HCT116 (cell line): ENCODE measurements at regions not wholly inside any gene's neighbourhood (a gene's known extent, or its start where the extent isn't known, plus 50 kb on each side); places are given as distances from the start of the nearest gene placed in this dataset.

ENCODE experiments used
- ATAC-seq: fragments of 200-7000 bp; cut with Tn5 transposase; 2 replicates; pipeline ENCODE4 v1.9.1; 2020; ENCODE audit warnings: mild to moderate bottlenecking, moderate library complexity
- BruUV-seq: library from RNA; stranded (reverse); fragments of 400-500 nt; replicated peaks from 2 replicates; lab custom pipeline; 2021; lab: Mats Ljungman, UMichigan
- CTCF ChIA-PET: fragments of 300-600 bp; sonication (Branson Sonifier 250); formaldehyde crosslinking; loops from one replicate; lab custom pipeline; 2021; ENCODE audit warnings: antibody characterized with exemption; lab: Charles Lee
- POLR2A ChIA-PET: fragments of 300-600, 350-600 bp; sonication (Branson Sonifier 250); formaldehyde crosslinking; loops from one replicate; lab custom pipeline; 2021; ENCODE audit warnings: antibody characterized with exemption; lab: Charles Lee
- RAD21 ChIA-PET, 2 experiments: fragments of 300-600 bp; sonication (Branson Sonifier 250); formaldehyde crosslinking; loops; one replicate each; lab custom pipeline; 2023; ENCODE audit warnings: low total read pairs in 2 of 2; ENCODE audit not compliant: uncharacterized antibody in 2 of 2, unreplicated experiment in 2 of 2, low non-redundant PET in 1 of 2; lab: Charles Lee
- DNase-seq: peaks from one replicate; pipeline ENCODE4 v3.0.0-alpha.2; 2010; ENCODE audit warnings: low read depth, low spot score
- H2AFZ ChIP-seq: fragments of 200-600 bp; shearing (Covaris generic), sonication (generic); 2 replicates; pipeline ENCODE4 v1.6.1; 2017; ENCODE audit warnings: low read depth, mixed run types, mixed read lengths, antibody characterized with exemption, low read length; ENCODE audit not compliant: poor library complexity, severe bottlenecking
- H3K27ac ChIP-seq: 2 replicates; pipeline ENCODE4 v1.5.1; 2012; ENCODE audit warnings: low read depth, low read length
- H3K27me3 ChIP-seq: fragments of 200-600 bp; sonication (generic); 2 replicates; pipeline ENCODE4 v1.6.1; 2016; ENCODE audit warnings: mixed run types, low read length, mixed read lengths; ENCODE audit not compliant: insufficient read depth
- H3K36me3 ChIP-seq, 2 experiments: fragments of 200-500 bp in 1 of 2; fragments of 200-600 bp in 1 of 2; sonication (Bioruptor generic) in 1 of 2; sonication (generic) in 1 of 2; 2 replicates each; pipeline versions ENCODE4 v1.5.1 to v1.6.1; 2014 to 2016; ENCODE audit warnings: low read length in 2 of 2, inconsistent platforms in 1 of 2, mixed read lengths in 1 of 2, mixed run types in 1 of 2; ENCODE audit not compliant: insufficient read depth in 2 of 2, control insufficient read depth in 1 of 2
- H3K4me1 ChIP-seq, 2 experiments: fragments of 200-600 bp in 1 of 2; sonication (generic) in 1 of 2; 2 replicates each; pipeline versions ENCODE4 v1.5.1 to v1.6.1; 2012 to 2017; ENCODE audit warnings: low read length in 2 of 2, inconsistent platforms in 1 of 2, mild to moderate bottlenecking in 1 of 2, mixed read lengths in 1 of 2, mixed run types in 1 of 2, moderate library complexity in 1 of 2; ENCODE audit not compliant: insufficient read depth in 2 of 2, control insufficient read depth in 1 of 2
- H3K4me2 ChIP-seq: fragments of 200-600 bp; sonication (generic); 2 replicates; pipeline ENCODE4 v1.6.1; 2017; ENCODE audit warnings: mixed run types, low read length, mixed read lengths
- H3K4me3 ChIP-seq, 2 experiments: fragments of 200-600 bp in 1 of 2; sonication (generic) in 1 of 2; replicated peaks in 1 of 2; 2 replicates each; pipeline ENCODE4 v1.5.1; 2011 to 2016; ENCODE audit warnings: low read length in 2 of 2, control low read depth in 1 of 2, low read depth in 1 of 2, mild to moderate bottlenecking in 1 of 2, mixed read lengths in 1 of 2, mixed run types in 1 of 2
- H3K79me2 ChIP-seq: fragments of 200-600 bp; sonication (generic); 2 replicates; pipeline ENCODE4 v1.6.1; 2017; ENCODE audit warnings: mild to moderate bottlenecking, mixed run types, low read length, moderate library complexity, mixed read lengths; ENCODE audit not compliant: insufficient read depth
- H3K9ac ChIP-seq: fragments of 200-600 bp; sonication (generic); 2 replicates; pipeline ENCODE4 v1.6.1; 2016; ENCODE audit warnings: low read length, mixed read lengths
- H3K9me2 ChIP-seq: fragments of 200-600 bp; sonication (generic), shearing (Covaris generic); 2 replicates; pipeline ENCODE4 v1.6.1; 2017; ENCODE audit warnings: mixed run types, mild to moderate bottlenecking, moderate library complexity; ENCODE audit not compliant: insufficient read depth
- H3K9me3 ChIP-seq, 2 experiments: fragments of 200-500 bp in 1 of 2; fragments of 200-600 bp in 1 of 2; sonication (Bioruptor generic) in 1 of 2; sonication (generic) in 1 of 2; 2 replicates each; pipeline ENCODE4 v1.6.1; 2014 to 2017; ENCODE audit warnings: low read length in 2 of 2, mixed read lengths in 2 of 2, inconsistent platforms in 1 of 2, low read depth in 1 of 2, mild to moderate bottlenecking in 1 of 2, mixed run types in 1 of 2, moderate library complexity in 1 of 2; ENCODE audit not compliant: control insufficient read depth in 1 of 2, insufficient read depth in 1 of 2
- H4K20me1 ChIP-seq: fragments of 200-600 bp; sonication (generic), shearing (Covaris generic); 2 replicates; pipeline ENCODE4 v1.6.1; 2017; ENCODE audit warnings: mixed run types, mild to moderate bottlenecking, moderate library complexity; ENCODE audit not compliant: insufficient read depth
- EGR1 ChIP-seq: IDR thresholded peaks from 2 replicates; pipeline ENCODE4 v1.6.1; 2012; ENCODE audit warnings: low read depth
- ELF1 ChIP-seq: IDR thresholded peaks from 2 replicates; pipeline ENCODE4 v1.6.1; 2012; ENCODE audit warnings: low read depth, borderline replicate concordance
- FOSL1 ChIP-seq: IDR thresholded peaks from 2 replicates; pipeline ENCODE4 v1.6.1; 2012; ENCODE audit warnings: low read depth
- JUND ChIP-seq: IDR thresholded peaks from 2 replicates; pipeline ENCODE4 v1.6.1; 2012
- POLR2A ChIP-seq: IDR thresholded peaks from 2 replicates; pipeline ENCODE4 v1.7.0; 2011; ENCODE audit warnings: borderline replicate concordance; ENCODE audit not compliant: insufficient read depth, insufficient read length; ENCODE audit errors: extremely low read depth
- POLR2AphosphoS5 ChIP-seq: IDR thresholded peaks from 2 replicates; pipeline ENCODE4 v1.6.1; 2011; ENCODE audit warnings: mild to moderate bottlenecking, low read depth, low read length, moderate library complexity
- RAD21 ChIP-seq: IDR thresholded peaks from 2 replicates; pipeline ENCODE4 v1.6.1; 2012; ENCODE audit warnings: low read depth, mild to moderate bottlenecking
- SRF ChIP-seq: IDR thresholded peaks from 2 replicates; pipeline ENCODE4 v1.6.1; 2012; ENCODE audit warnings: low read depth
- YY1 ChIP-seq: IDR thresholded peaks from 2 replicates; pipeline ENCODE4 v1.6.1; 2011; ENCODE audit warnings: low read length, low read depth, moderate library complexity, mild to moderate bottlenecking; ENCODE audit not compliant: insufficient replicate concordance; ENCODE audit errors: extremely low read depth
- ZBTB33 ChIP-seq: IDR thresholded peaks from 2 replicates; pipeline ENCODE4 v1.6.1; 2011; ENCODE audit warnings: mild to moderate bottlenecking, low read length, moderate library complexity; ENCODE audit not compliant: insufficient replicate concordance; ENCODE audit errors: extremely low read depth
- intact Hi-C: fragments of 100-400 bp; cut with micrococcal nuclease; formaldehyde crosslinking; loops from 2 replicates; pipeline ENCODE4 v1.10.0; 2022
- TF ChIP-seq, protein P1 (sequence below): IDR thresholded peaks from 2 replicates; pipeline ENCODE4 v1.6.1; 2012
- TF ChIP-seq, protein P2 (sequence below): IDR thresholded peaks from 2 replicates; pipeline ENCODE4 v1.6.1; 2012; ENCODE audit warnings: low read depth

GRCh38 chr16:79902351-79902750 lies 301.8 kb upstream of the MAF start:
- ChIA-PET RAD21 (no interaction called here), CTCF (no interaction called here), POLR2A (no interaction called here)

More at GRCh38 chr16:79902351-79902750, 301.8 kb upstream of the MAF start:
- Histone ChIP-seq H2AFZ (no peak overlapping the region), H3K4me3 (no peak overlapping the region), H3K9me2 (no peaks in the 10 kb centered on the region)
- no peak for TF ChIP-seq POLR2A
- TF ChIP-seq SRF, result no peak
- TF ChIP-seq ZBTB33, result no peak
- TF ChIP-seq, protein P1, sequence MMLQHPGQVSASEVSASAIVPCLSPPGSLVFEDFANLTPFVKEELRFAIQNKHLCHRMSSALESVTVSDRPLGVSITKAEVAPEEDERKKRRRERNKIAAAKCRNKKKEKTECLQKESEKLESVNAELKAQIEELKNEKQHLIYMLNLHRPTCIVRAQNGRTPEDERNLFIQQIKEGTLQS, result no peak
- TF ChIP-seq POLR2AphosphoS5, result no peak
- TF ChIP-seq, protein P2, sequence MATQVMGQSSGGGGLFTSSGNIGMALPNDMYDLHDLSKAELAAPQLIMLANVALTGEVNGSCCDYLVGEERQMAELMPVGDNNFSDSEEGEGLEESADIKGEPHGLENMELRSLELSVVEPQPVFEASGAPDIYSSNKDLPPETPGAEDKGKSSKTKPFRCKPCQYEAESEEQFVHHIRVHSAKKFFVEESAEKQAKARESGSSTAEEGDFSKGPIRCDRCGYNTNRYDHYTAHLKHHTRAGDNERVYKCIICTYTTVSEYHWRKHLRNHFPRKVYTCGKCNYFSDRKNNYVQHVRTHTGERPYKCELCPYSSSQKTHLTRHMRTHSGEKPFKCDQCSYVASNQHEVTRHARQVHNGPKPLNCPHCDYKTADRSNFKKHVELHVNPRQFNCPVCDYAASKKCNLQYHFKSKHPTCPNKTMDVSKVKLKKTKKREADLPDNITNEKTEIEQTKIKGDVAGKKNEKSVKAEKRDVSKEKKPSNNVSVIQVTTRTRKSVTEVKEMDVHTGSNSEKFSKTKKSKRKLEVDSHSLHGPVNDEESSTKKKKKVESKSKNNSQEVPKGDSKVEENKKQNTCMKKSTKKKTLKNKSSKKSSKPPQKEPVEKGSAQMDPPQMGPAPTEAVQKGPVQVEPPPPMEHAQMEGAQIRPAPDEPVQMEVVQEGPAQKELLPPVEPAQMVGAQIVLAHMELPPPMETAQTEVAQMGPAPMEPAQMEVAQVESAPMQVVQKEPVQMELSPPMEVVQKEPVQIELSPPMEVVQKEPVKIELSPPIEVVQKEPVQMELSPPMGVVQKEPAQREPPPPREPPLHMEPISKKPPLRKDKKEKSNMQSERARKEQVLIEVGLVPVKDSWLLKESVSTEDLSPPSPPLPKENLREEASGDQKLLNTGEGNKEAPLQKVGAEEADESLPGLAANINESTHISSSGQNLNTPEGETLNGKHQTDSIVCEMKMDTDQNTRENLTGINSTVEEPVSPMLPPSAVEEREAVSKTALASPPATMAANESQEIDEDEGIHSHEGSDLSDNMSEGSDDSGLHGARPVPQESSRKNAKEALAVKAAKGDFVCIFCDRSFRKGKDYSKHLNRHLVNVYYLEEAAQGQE, result no peak
- TF ChIP-seq JUND, result no peak
- no peak for TF ChIP-seq ELF1
- no peak for TF ChIP-seq EGR1
- no peak for TF ChIP-seq RAD21
- TF ChIP-seq FOSL1, result no peak
- TF ChIP-seq YY1, result no peak
- TF ChIP-seq, all 23 proteins: peak for 0
- Histone ChIP-seq H3K4me2 (no peak overlapping the region), H3K27ac (no peak overlapping the region), H3K36me3 (no peaks in the 10 kb centered on the region), H3K79me2 (no peaks in the 10 kb centered on the region), H4K20me1 (no peaks in the 10 kb centered on the region), H3K27me3 (no peaks in the 10 kb centered on the region), H3K9me3 (peaks cover 47 to 64% of the 10 kb centered on the region in 2 experiments; a peak in 2 of 4 replicates), H3K4me1 (no peaks in the 10 kb centered on the region), H3K9ac (no peak overlapping the region)
- no peak for DNase-seq
- no peak for ATAC-seq
- BruUV-seq, result no TSS peak
- intact Hi-C loops, result no loop called here
